HEK293 (cell line): ENCODE measurements at regions not wholly inside any gene's neighbourhood (a gene's known extent, or its start where the extent isn't known, plus 50 kb on each side); places are given as distances from the start of the nearest gene placed in this dataset.

ENCODE experiments used
- CTCF ChIA-PET: fragments of 350-600 bp; formaldehyde crosslinking; extraction: SDS; loops from one replicate; lab custom pipeline; 2021; ENCODE audit warnings: antibody characterized with exemption; lab: Yijun Ruan, JAX
- POLR2A ChIA-PET: fragments of 300-600 bp; formaldehyde crosslinking; extraction: SDS; loops from one replicate; lab custom pipeline; 2020; ENCODE audit warnings: antibody characterized with exemption, inconsistent platforms; lab: Yijun Ruan, JAX
- H3K27ac ChIP-seq: fragments of 200-500 bp; sonication (Bioruptor generic); 2 replicates; pipeline ENCODE4 v1.5.1; 2014; ENCODE audit warnings: low read depth, low read length, control low read depth, inconsistent platforms; ENCODE audit errors: extremely low read depth
- H3K36me3 ChIP-seq, 2 experiments: fragments of 200-500 bp in 1 of 2; sonication (Bioruptor generic) in 1 of 2; 1 replicate in 1 of 2; 2 replicates in 1 of 2; pipeline ENCODE4 v1.5.1; 2014 to 2017; ENCODE audit warnings: inconsistent platforms in 2 of 2, low read length in 2 of 2; ENCODE audit not compliant: control insufficient read depth in 2 of 2, insufficient read depth in 1 of 2
- H3K4me1 ChIP-seq: fragments of 200-500 bp; sonication (Bioruptor generic); 2 replicates; pipeline ENCODE4 v1.5.1; 2014; ENCODE audit warnings: mild to moderate bottlenecking, low read length, inconsistent platforms; ENCODE audit not compliant: control insufficient read depth, insufficient read depth
- H3K4me3 ChIP-seq: 2 replicates; pipeline ENCODE4 v1.5.1; 2011; ENCODE audit warnings: low read depth, mild to moderate bottlenecking, control low read depth, low read length, moderate library complexity
- H3K9me3 ChIP-seq: fragments of 200-500 bp; sonication (Bioruptor generic); 2 replicates; pipeline ENCODE4 v1.5.1; 2014; ENCODE audit warnings: low read depth, low read length, inconsistent platforms; ENCODE audit not compliant: control insufficient read depth, insufficient read depth
- GLI4 ChIP-seq: fragments of 450-650 bp; formaldehyde crosslinking; IDR thresholded peaks from 2 replicates; pipeline ENCODE4 v1.5.1; 2016; ENCODE audit warnings: missing biosample characterization, missing genetic modification characterization
- OVOL3 ChIP-seq: fragments of 450-650 bp; formaldehyde crosslinking; IDR thresholded peaks from 2 replicates; pipeline ENCODE4 v1.5.1; 2016; ENCODE audit warnings: missing biosample characterization, missing genetic modification characterization
- SP7 ChIP-seq: fragments of 450-650 bp; formaldehyde crosslinking; IDR thresholded peaks from 2 replicates; pipeline ENCODE4 v1.5.1; 2016; ENCODE audit warnings: missing biosample characterization, missing genetic modification characterization
- ZBTB44 ChIP-seq: fragments of 450-650 bp; IDR thresholded peaks from 2 replicates; pipeline ENCODE4 v1.5.1; 2018; ENCODE audit warnings: missing biosample characterization, mild to moderate bottlenecking, missing genetic modification characterization
- ZBTB6 ChIP-seq: fragments of 450-650 bp; formaldehyde crosslinking; IDR thresholded peaks from 2 replicates; pipeline ENCODE4 v1.5.1; 2017; ENCODE audit warnings: missing biosample characterization, missing genetic modification characterization
- ZEB2 ChIP-seq: fragments of 450-650 bp; formaldehyde crosslinking; IDR thresholded peaks from 2 replicates; pipeline ENCODE4 v1.5.1; 2016; ENCODE audit warnings: missing biosample characterization, missing genetic modification characterization
- ZNF280C ChIP-seq: fragments of 450-650 bp; formaldehyde crosslinking; IDR thresholded peaks from 2 replicates; pipeline ENCODE4 v1.5.1; 2016; ENCODE audit warnings: missing biosample characterization, missing genetic modification characterization
- ZNF37A ChIP-seq: fragments of 450-650 bp; IDR thresholded peaks from 2 replicates; pipeline ENCODE4 v1.5.1; 2018; ENCODE audit warnings: missing biosample characterization, missing genetic modification characterization
- ZNF518A ChIP-seq: fragments of 450-650 bp; formaldehyde crosslinking; conservative IDR thresholded peaks from 2 replicates; pipeline ENCODE4 v1.5.1; 2016; ENCODE audit warnings: low read depth, missing biosample characterization, missing genetic modification characterization
- ZNF549 ChIP-seq: fragments of 450-650 bp; IDR thresholded peaks from 2 replicates; pipeline ENCODE4 v1.5.1; 2018; ENCODE audit warnings: missing biosample characterization, missing genetic modification characterization, mild to moderate bottlenecking, inconsistent platforms, moderate library complexity
- ZNF571 ChIP-seq: fragments of 450-650 bp; formaldehyde crosslinking; IDR thresholded peaks from 2 replicates; pipeline ENCODE4 v1.5.0; 2017; ENCODE audit warnings: missing biosample characterization, missing genetic modification characterization
- ZNF792 ChIP-seq: fragments of 450-650 bp; formaldehyde crosslinking; IDR thresholded peaks from 2 replicates; pipeline ENCODE4 v1.5.1; 2016; ENCODE audit warnings: missing biosample characterization, missing genetic modification characterization
- ZNF837 ChIP-seq: fragments of 450-650 bp; formaldehyde crosslinking; IDR thresholded peaks from 2 replicates; pipeline ENCODE4 v1.5.1; 2016; ENCODE audit warnings: missing biosample characterization, missing genetic modification characterization
- TF ChIP-seq, protein P1 (sequence below): fragments of 450-650 bp; formaldehyde crosslinking; IDR thresholded peaks from 2 replicates; pipeline ENCODE4 v1.5.1; 2016; ENCODE audit warnings: missing biosample characterization, missing genetic modification characterization
- TF ChIP-seq, protein P2 (sequence below): fragments of 450-650 bp; formaldehyde crosslinking; conservative IDR thresholded peaks from 2 replicates; pipeline ENCODE4 v1.5.1; 2016; ENCODE audit warnings: low read depth, missing biosample characterization, missing genetic modification characterization

DNA sequence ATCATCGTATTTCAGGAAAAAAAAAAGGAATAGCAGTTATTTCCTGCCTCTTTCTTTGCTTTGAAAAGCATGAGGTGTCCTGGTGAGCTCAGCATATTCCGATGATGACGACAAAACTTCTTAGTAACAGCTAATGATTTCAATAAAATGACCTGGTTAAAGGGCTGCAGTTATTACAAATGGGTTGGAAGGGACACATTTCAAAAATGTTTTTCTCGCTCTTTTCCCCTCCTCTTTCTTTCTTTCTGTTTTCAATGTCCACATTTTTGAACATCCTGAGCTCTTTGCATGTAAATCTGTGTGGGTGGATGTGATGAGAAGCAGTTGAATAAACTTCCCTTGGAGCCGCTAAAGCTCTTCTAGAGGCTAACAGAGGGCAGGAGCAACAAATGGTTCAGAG is 186.8 kb upstream of the SLC27A6 start:
- Histone ChIP-seq H3K27ac (no peak overlapping the region), H3K4me1 (0 out of 2 replicates have a peak, but pooled peaks cover 3% of the 10 kb centered on the region), H3K9me3 (no peaks in the 10 kb centered on the region), H3K36me3 (no peaks in the 10 kb centered on the region), H3K4me3 (no peak overlapping the region)
- TF ChIP-seq ZBTB6 (tag by site-specific recombination), result no peak
- no peak for TF ChIP-seq ZNF280C (tag by site-specific recombination)
- TF ChIP-seq ZNF571 (tag by site-specific recombination), result no peak
- TF ChIP-seq SP7 (tag by site-specific recombination), result no peak
- TF ChIP-seq GLI4 (tag by site-specific recombination), result no peak
- no peak for TF ChIP-seq OVOL3 (tag by site-specific recombination)
- TF ChIP-seq ZNF518A (tag by site-specific recombination), result no peak
- TF ChIP-seq ZNF37A (tag by site-specific recombination), result no peak
- TF ChIP-seq, protein P1, sequence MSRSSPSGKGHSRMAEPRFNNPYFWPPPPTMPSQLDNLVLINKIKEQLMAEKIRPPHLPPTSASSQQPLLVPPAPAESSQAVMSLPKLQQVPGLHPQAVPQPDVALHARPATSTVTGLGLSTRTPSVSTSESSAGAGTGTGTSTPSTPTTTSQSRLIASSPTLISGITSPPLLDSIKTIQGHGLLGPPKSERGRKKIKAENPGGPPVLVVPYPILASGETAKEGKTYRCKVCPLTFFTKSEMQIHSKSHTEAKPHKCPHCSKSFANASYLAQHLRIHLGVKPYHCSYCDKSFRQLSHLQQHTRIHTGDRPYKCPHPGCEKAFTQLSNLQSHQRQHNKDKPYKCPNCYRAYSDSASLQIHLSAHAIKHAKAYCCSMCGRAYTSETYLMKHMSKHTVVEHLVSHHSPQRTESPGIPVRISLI (tag by site-specific recombination), result no peak
- TF ChIP-seq ZBTB44 (tag by site-specific recombination), result no peak
- TF ChIP-seq ZEB2 (tag by site-specific recombination), result no peak
- no peak for TF ChIP-seq ZNF837 (tag by site-specific recombination)
- CTCF ChIA-PET, result no interaction called here
- POLR2A ChIA-PET, result interaction anchor here (1.0 kb wide), 1 partner anchor 551 kb away, joined by 3 read pairs; no protein-coding TSS in a partner anchor

DNA sequence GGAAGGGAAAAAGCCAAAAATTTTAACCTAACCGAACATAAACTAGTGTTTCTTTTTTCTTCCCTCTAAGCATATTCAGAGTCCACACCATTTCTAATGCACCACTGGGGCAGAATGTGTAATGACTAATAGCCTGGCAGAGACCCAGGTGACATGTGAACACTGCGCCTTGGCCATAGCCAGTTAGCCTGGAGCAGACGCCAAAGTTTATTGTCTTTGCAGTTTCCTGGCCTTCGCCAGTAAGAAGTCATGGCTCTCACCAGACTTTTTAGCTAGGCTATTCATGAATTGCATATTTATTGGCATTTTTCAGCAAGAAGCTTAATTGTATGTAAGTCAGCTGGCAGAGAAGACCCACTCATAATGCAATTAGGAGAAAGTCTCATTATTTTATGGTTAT is 182.8 kb upstream of the SLC27A6 start:
- H3K4me1 ChIP-seq, result no peaks in the 10 kb centered on the region
- no peak overlapping the region for H3K27ac ChIP-seq
- ChIA-PET CTCF (interaction anchor here (0.6 kb wide), 2 partner anchors 546 to 1228 kb away, joined by 3 read pairs; no protein-coding TSS in a partner anchor), POLR2A (no interaction called here)
- no peak overlapping the region for H3K4me3 ChIP-seq
- H3K9me3 ChIP-seq, result no peaks in the 10 kb centered on the region
- H3K36me3 ChIP-seq, result no peaks in the 10 kb centered on the region
- TF ChIP-seq ZEB2 (tag by site-specific recombination), result no peak
- TF ChIP-seq ZNF792 (tag by site-specific recombination), result no peak
- TF ChIP-seq, protein P2, sequence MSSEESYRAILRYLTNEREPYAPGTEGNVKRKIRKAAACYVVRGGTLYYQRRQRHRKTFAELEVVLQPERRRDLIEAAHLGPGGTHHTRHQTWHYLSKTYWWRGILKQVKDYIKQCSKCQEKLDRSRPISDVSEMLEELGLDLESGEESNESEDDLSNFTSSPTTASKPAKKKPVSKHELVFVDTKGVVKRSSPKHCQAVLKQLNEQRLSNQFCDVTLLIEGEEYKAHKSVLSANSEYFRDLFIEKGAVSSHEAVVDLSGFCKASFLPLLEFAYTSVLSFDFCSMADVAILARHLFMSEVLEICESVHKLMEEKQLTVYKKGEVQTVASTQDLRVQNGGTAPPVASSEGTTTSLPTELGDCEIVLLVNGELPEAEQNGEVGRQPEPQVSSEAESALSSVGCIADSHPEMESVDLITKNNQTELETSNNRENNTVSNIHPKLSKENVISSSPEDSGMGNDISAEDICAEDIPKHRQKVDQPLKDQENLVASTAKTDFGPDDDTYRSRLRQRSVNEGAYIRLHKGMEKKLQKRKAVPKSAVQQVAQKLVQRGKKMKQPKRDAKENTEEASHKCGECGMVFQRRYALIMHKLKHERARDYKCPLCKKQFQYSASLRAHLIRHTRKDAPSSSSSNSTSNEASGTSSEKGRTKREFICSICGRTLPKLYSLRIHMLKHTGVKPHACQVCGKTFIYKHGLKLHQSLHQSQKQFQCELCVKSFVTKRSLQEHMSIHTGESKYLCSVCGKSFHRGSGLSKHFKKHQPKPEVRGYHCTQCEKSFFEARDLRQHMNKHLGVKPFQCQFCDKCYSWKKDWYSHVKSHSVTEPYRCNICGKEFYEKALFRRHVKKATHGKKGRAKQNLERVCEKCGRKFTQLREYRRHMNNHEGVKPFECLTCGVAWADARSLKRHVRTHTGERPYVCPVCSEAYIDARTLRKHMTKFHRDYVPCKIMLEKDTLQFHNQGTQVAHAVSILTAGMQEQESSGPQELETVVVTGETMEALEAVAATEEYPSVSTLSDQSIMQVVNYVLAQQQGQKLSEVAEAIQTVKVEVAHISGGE (tag by site-specific recombination), result no peak
- peak; percentile 86 for TF ChIP-seq ZNF549 (tag by site-specific recombination)
